Dedifferentiated amniotic fluid mesenchymal stem cell (primary cell): ENCODE measurements at regions not wholly inside any gene's neighbourhood (a gene's known extent, or its start where the extent isn't known, plus 50 kb on each side); places are given as distances from the start of the nearest gene placed in this dataset.
"Not testable (repeated sequence)": the region's sequence is repeated elsewhere in the genome, so short reads cannot be mapped to it uniquely, and the experiment has no call there.

Experiments
- DNase-seq: peaks from one replicate; pipeline ENCODE4 v3.0.0-alpha.2; 2016; ENCODE audit errors: extremely low spot score

- no peak for DNase-seq
These were observed 333.9 kb upstream of the CNR1 start for GRCh38 chr6:88499845-88500699.

- DNase-seq = no peak
These were observed 333.3 kb upstream of the CNR1 start for GRCh38 chr6:88499436-88499835.

- not testable (repeated sequence) for DNase-seq
These were observed 331.3 kb upstream of the CNR1 start for GRCh38 chr6:88497403-88497802.

- DNase-seq = no peak
These were observed 328.4 kb upstream of the CNR1 start for GRCh38 chr6:88494401-88495140.

- DNase-seq = no peak
These were observed 327.6 kb upstream of the CNR1 start for GRCh38 chr6:88493717-88494116.

- no peak for DNase-seq
These were observed 326.7 kb upstream of the CNR1 start for GRCh38 chr6:88492824-88493223.

- no peak for DNase-seq
These were observed 326.1 kb upstream of the CNR1 start for GRCh38 chr6:88492241-88492640.

GRCh38 chr6:88491266-88491880, 325.2 kb upstream of the CNR1 start:
- DNase-seq = no peak

GRCh38 chr6:88490908-88491264, 324.7 kb upstream of the CNR1 start:
- DNase-seq = no peak

GRCh38 chr6:88490195-88490907, 324.2 kb upstream of the CNR1 start:
- DNase-seq = no peak

- DNase-seq = no peak
These were observed 317.3 kb upstream of the CNR1 start for GRCh38 chr6:88483424-88483823.

- DNase-seq = no peak
These were observed 316.3 kb upstream of the CNR1 start for GRCh38 chr6:88482465-88482864.

GRCh38 chr6:88481519-88481918, 315.4 kb upstream of the CNR1 start:
- DNase-seq = no peak

GRCh38 chr6:88480816-88481215, 314.7 kb upstream of the CNR1 start:
- no peak for DNase-seq

GRCh38 chr6:88477413-88477812, 311.3 kb upstream of the CNR1 start:
- no peak for DNase-seq

- DNase-seq = no peak
These were observed 310.2 kb upstream of the CNR1 start for GRCh38 chr6:88476388-88476787.

GRCh38 chr6:88474720-88475119, 308.6 kb upstream of the CNR1 start:
- DNase-seq = no peak

- no peak for DNase-seq
These were observed 307.4 kb upstream of the CNR1 start for GRCh38 chr6:88473589-88473988.

GRCh38 chr6:88472851-88473525, 306.8 kb upstream of the CNR1 start:
- DNase-seq = no peak

GRCh38 chr6:88459643-88460042, 293.5 kb upstream of the CNR1 start:
- DNase-seq = no peak

GRCh38 chr6:88459189-88459588, 293.0 kb upstream of the CNR1 start:
- DNase-seq = no peak

- DNase-seq = no peak
These were observed 292.5 kb upstream of the CNR1 start for GRCh38 chr6:88458662-88459061.
